ENCODE measurements at regions not wholly inside any gene's neighbourhood (a gene's known extent, or its start where the extent isn't known, plus 50 kb on each side); places are given as distances from the start of the nearest gene placed in this dataset.
"Not testable (repeated sequence)": the region's sequence is repeated elsewhere in the genome, so short reads cannot be mapped to it uniquely, and the experiment has no call there.

DNA sequence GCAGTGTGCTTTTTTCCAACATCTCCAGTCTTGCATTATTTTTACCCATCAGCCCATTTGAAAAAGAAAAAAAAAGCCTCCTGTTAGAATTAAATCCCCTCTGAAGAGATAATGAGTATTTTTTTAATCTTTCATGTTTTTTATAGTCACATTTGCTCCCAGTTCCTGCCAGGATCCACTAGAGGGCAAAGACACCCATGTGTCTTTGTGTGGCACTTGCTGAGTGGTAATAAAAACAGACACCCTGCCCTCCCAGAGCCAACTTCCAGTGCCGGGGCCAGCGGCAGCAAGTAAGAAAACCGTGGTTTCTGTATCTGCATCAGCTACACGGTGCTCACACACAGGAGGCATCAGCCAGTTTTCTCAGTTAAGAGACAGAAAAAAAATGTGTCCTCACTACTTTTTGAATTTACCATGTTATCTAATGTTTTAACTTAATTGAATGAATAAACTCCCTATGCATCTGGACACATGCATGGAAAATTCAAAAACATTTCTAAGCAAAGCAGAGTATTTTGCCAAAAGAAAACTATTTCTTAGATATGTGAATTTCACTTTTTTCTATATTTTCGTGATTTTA is 70.2 kb upstream of the PLEKHG4B start (continued):
- no peak for TF ChIP-seq POLR2A (IDR thresholded peaks at IDR 0.05; ENCODE audit: borderline replicate concordance, extremely low read depth, insufficient read depth, insufficient read length)

DNA sequence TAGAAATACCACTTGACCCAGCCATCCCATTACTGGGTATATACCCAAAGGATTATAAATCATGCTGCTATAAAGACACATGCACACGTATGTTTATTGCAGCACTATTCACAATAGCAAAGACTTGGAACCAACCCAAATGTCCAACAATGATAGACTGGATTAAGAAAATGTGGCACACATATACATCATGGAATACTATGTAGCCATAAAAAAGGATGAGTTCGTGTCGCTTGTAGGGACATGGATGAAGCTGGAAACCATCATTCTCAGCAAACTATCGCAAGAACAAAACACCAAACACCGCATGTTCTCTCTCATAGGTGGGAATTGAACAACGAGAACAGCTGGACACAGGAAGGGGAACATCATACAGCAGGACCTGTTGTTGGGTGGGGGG is 68.1 kb upstream of the PLEKHG4B start:
- H3K27me3 ChIP-seq (ENCODE audit: insufficient read depth, low read length); H3K27ac ChIP-seq (ENCODE audit: low read depth, low read length); H3K9ac ChIP-seq (ENCODE audit: low read length); CTCF ChIA-PET; H3K4me2 ChIP-seq (ENCODE audit: low read length); H4K20me1 ChIP-seq (ENCODE audit: insufficient read depth); H3K4me1 ChIP-seq (ENCODE audit: control insufficient read depth in 1 of 2, insufficient read depth in 2 of 2, low read length in 2 of 2); H2AFZ ChIP-seq (ENCODE audit: low read depth, low read length, poor library complexity, severe bottlenecking); DNase-seq (ENCODE audit: low read depth, low spot score); ATAC-seq; intact Hi-C loops (cut with micrococcal nuclease); H3K36me3 ChIP-seq (ENCODE audit: control insufficient read depth in 1 of 2, insufficient read depth in 2 of 2, low read length in 2 of 2); H3K79me2 ChIP-seq (ENCODE audit: insufficient read depth, low read length); H3K9me2 ChIP-seq (ENCODE audit: insufficient read depth); H3K4me3 ChIP-seq (replicated peaks in 1 of 2; ENCODE audit: low read depth in 1 of 2, low read length in 2 of 2); BruUV-seq (replicated peaks); RAD21 ChIA-PET (ENCODE audit: low non-redundant PET in 1 of 2, low total read pairs in 2 of 2, uncharacterized antibody in 2 of 2, unreplicated experiment in 2 of 2); POLR2A ChIA-PET; H3K9me3 ChIP-seq (ENCODE audit: control insufficient read depth in 1 of 2, insufficient read depth in 1 of 2, low read depth in 1 of 2, low read length in 2 of 2): not testable (repeated sequence)

DNA sequence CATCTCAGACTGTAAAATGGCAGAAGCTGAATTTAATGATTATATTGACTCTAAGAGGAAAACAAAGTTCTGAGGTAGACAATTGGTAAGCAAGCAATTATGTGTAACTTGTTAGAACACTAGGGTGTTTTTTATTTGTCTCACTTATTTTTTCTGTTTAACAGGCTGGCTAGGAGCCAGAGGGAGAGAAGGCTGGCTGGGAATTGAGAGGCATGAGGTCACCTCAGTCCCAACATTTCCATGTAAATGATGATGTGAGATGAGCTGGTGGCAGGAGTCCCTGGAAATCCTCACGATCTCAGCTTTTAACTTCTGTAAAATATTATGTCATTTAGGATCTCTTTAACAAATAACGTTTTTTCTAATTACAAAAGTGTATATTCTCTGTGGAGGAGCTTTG is 66.9 kb upstream of the PLEKHG4B start:
- intact Hi-C loops (cut with micrococcal nuclease); POLR2A ChIA-PET; RAD21 ChIA-PET (ENCODE audit: low non-redundant PET in 1 of 2, low total read pairs in 2 of 2, uncharacterized antibody in 2 of 2, unreplicated experiment in 2 of 2); H3K4me1 ChIP-seq (ENCODE audit: control insufficient read depth in 1 of 2, insufficient read depth in 2 of 2, low read length in 2 of 2); H3K9me3 ChIP-seq (ENCODE audit: control insufficient read depth in 1 of 2, insufficient read depth in 1 of 2, low read depth in 1 of 2, low read length in 2 of 2); DNase-seq (ENCODE audit: low read depth, low spot score); H3K9me2 ChIP-seq (ENCODE audit: insufficient read depth); BruUV-seq (replicated peaks); ATAC-seq; H2AFZ ChIP-seq (ENCODE audit: low read depth, low read length, poor library complexity, severe bottlenecking); H3K79me2 ChIP-seq (ENCODE audit: insufficient read depth, low read length); H3K36me3 ChIP-seq (ENCODE audit: control insufficient read depth in 1 of 2, insufficient read depth in 2 of 2, low read length in 2 of 2); H3K27ac ChIP-seq (ENCODE audit: low read depth, low read length); H3K9ac ChIP-seq (ENCODE audit: low read length); H3K4me2 ChIP-seq (ENCODE audit: low read length); H4K20me1 ChIP-seq (ENCODE audit: insufficient read depth); H3K4me3 ChIP-seq (replicated peaks in 1 of 2; ENCODE audit: low read depth in 1 of 2, low read length in 2 of 2); H3K27me3 ChIP-seq (ENCODE audit: insufficient read depth, low read length); CTCF ChIA-PET: not testable (repeated sequence)

Data from HCT116 (cell line).